ENCODE measurements at regions not wholly inside any gene's neighbourhood (a gene's known extent, or its start where the extent isn't known, plus 50 kb on each side); places are given as distances from the start of the nearest gene placed in this dataset.

GRCh38 chr4:3865986-3866812, 100.0 kb downstream of the ADRA2C start:
- TF ChIP-seq POLR2AphosphoS5 (IDR thresholded peaks at IDR 0.05; ENCODE audit: low read depth, low read length) (no peak), POLR2A (IDR thresholded peaks at IDR 0.05; ENCODE audit: low read depth, low read length) (no peak)

Data from GM12892 (cell line).